ENCODE measurements at regions not wholly inside any gene's neighbourhood (a gene's known extent, or its start where the extent isn't known, plus 50 kb on each side); places are given as distances from the start of the nearest gene placed in this dataset.

- 87% methylated on average over 5 of the region's 5 CpGs for WGBS
- H3K27ac ChIP-seq (replicated peaks in 1 of 4): no peak overlapping the region
- DNase-seq (ENCODE audit: extremely low spot score): peak; percentile 60
These were observed 172.5 kb downstream of the ACTL7B start for GRCh38 chr9:108683245-108683644.

GRCh38 chr9:108681851-108682590 lies 173.8 kb downstream of the ACTL7B start:
- TF ChIP-seq POLR2AphosphoS5 (IDR thresholded peaks at IDR 0.05): no peak
- no peaks in the 10 kb centered on the region for H3K36me3 ChIP-seq
- H3K27me3 ChIP-seq: no peaks in the 10 kb centered on the region
- H3K4me3 ChIP-seq: no peak overlapping the region
- WGBS: 83% methylated on average over 10 of the region's 10 CpGs
- H3K27ac ChIP-seq (replicated peaks in 1 of 4): no peak overlapping the region
- H3K9me3 ChIP-seq: peaks cover 0 to 11% (median 9%) of the 10 kb centered on the region in 4 donors
- intact Hi-C loops (cut with DNase I): no loop called here
- H3K4me1 ChIP-seq: no peaks in the 10 kb centered on the region
- DNase-seq (ENCODE audit: extremely low spot score): no peak

More at GRCh38 chr9:108683245-108683644, 172.5 kb downstream of the ACTL7B start:
- H3K4me1 ChIP-seq: no peaks in the 10 kb centered on the region
- intact Hi-C loops (cut with DNase I): no loop called here
- no peaks in the 10 kb centered on the region for H3K27me3 ChIP-seq
- TF ChIP-seq EP300 (IDR thresholded peaks at IDR 0.05) (no peak), POLR2AphosphoS5 (IDR thresholded peaks at IDR 0.05) (no peak), POLR2A (IDR thresholded peaks at IDR 0.05; ENCODE audit: low read depth) (no peak), CTCF (IDR thresholded peaks at IDR 0.05) (no peak)
- H3K36me3 ChIP-seq: no peaks in the 10 kb centered on the region
- H3K4me3 ChIP-seq: no peak overlapping the region
- H3K9me3 ChIP-seq: peaks cover 0 to 16% (median 10%) of the 10 kb centered on the region in 4 donors

GRCh38 chr9:108680946-108681345 lies 174.8 kb downstream of the ACTL7B start:
- H3K4me1 ChIP-seq: no peaks in the 10 kb centered on the region
- 93% methylated on average over 3 of the region's 4 CpGs for WGBS
- H3K36me3 ChIP-seq: no peaks in the 10 kb centered on the region
- TF ChIP-seq POLR2A (IDR thresholded peaks at IDR 0.05; ENCODE audit: low read depth) (no peak), EP300 (IDR thresholded peaks at IDR 0.05) (no peak), POLR2AphosphoS5 (IDR thresholded peaks at IDR 0.05) (no peak), CTCF (IDR thresholded peaks at IDR 0.05) (no peak)
- no peak overlapping the region for H3K27ac ChIP-seq (replicated peaks in 1 of 4)
- no peaks in the 10 kb centered on the region for H3K27me3 ChIP-seq
- peaks cover 0 to 2% (median 0%) of the 10 kb centered on the region in 4 donors for H3K9me3 ChIP-seq
- no peak overlapping the region for H3K4me3 ChIP-seq
- no peak for DNase-seq (ENCODE audit: extremely low spot score)
- intact Hi-C loops (cut with DNase I): no loop called here

- intact Hi-C loops (cut with DNase I): no loop called here
- Histone ChIP-seq H3K4me3 (no peak overlapping the region), H3K27me3 (no peaks in the 10 kb centered on the region), H3K27ac (replicated peaks in 1 of 4) (no peak overlapping the region), H3K4me1 (no peaks in the 10 kb centered on the region), H3K36me3 (no peaks in the 10 kb centered on the region), H3K9me3 (no peaks in the 10 kb centered on the region)
- DNase-seq (ENCODE audit: extremely low spot score): peak; percentile 86
- TF ChIP-seq POLR2A (IDR thresholded peaks at IDR 0.05; ENCODE audit: low read depth): no peak
- TF ChIP-seq CTCF (IDR thresholded peaks at IDR 0.05): no peak
- no peak for TF ChIP-seq EP300 (IDR thresholded peaks at IDR 0.05)
- TF ChIP-seq POLR2AphosphoS5 (IDR thresholded peaks at IDR 0.05): no peak
- WGBS: 91% methylated on average over 6 of the region's 6 CpGs
These were observed 178.0 kb downstream of the ACTL7B start for GRCh38 chr9:108677776-108678175.

- Histone ChIP-seq H3K27ac (replicated peaks in 1 of 4) (no peak overlapping the region), H3K27me3 (no peaks in the 10 kb centered on the region), H3K4me1 (no peaks in the 10 kb centered on the region), H3K4me3 (no peak overlapping the region), H3K36me3 (no peaks in the 10 kb centered on the region), H3K9me3 (no peaks in the 10 kb centered on the region)
- no peak for DNase-seq (ENCODE audit: extremely low spot score)
- TF ChIP-seq POLR2A (IDR thresholded peaks at IDR 0.05; ENCODE audit: low read depth): no peak
- no peak for TF ChIP-seq POLR2AphosphoS5 (IDR thresholded peaks at IDR 0.05)
- no peak for TF ChIP-seq CTCF (IDR thresholded peaks at IDR 0.05)
- TF ChIP-seq EP300 (IDR thresholded peaks at IDR 0.05): no peak
- intact Hi-C loops (cut with DNase I): no loop called here
- WGBS: 70% methylated on average over 4 of the region's 4 CpGs
These were observed 179.4 kb downstream of the ACTL7B start for GRCh38 chr9:108676355-108676754.
